ENCODE measurements at regions not wholly inside any gene's neighbourhood (a gene's known extent, or its start where the extent isn't known, plus 50 kb on each side); places are given as distances from the start of the nearest gene placed in this dataset.
A peak's percentile ranks its signal among the peaks of the same experiment; 100 is the strongest.

DNA sequence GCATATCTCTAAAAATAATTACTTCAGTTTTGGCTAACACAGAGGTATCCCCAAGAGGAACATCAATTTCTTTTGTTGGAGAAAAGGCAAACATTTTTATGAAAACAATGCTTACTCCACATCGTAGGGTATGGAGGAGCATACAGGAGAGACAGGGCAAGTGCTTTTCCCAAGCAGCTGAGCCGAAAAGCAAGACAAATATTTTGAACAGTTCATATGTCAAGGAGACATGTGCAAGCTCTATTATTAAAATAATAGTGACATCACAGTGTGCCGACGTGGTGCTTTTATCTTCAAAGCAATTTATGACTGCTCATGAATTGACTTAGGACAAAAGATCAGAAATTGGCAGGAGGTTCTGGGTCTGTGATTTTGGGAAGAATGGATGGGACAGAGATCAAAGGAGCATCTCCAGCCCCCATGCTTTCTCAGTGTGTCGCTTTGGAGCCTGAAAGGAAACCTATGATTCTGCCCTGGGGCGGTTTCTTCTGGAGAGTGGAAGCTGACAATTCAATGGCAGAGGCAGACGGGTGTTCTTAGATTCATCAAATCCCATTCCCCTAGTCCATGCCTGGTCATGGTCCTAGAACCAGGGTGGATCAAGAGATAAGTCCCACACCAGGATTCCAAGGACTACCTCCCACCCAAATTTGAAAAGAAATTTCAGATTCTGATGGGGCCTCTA, 97.1 kb downstream of the JCAD start:
- DNase-seq (ENCODE audit: low spot score), result no peak
- TF ChIP-seq, protein P1, sequence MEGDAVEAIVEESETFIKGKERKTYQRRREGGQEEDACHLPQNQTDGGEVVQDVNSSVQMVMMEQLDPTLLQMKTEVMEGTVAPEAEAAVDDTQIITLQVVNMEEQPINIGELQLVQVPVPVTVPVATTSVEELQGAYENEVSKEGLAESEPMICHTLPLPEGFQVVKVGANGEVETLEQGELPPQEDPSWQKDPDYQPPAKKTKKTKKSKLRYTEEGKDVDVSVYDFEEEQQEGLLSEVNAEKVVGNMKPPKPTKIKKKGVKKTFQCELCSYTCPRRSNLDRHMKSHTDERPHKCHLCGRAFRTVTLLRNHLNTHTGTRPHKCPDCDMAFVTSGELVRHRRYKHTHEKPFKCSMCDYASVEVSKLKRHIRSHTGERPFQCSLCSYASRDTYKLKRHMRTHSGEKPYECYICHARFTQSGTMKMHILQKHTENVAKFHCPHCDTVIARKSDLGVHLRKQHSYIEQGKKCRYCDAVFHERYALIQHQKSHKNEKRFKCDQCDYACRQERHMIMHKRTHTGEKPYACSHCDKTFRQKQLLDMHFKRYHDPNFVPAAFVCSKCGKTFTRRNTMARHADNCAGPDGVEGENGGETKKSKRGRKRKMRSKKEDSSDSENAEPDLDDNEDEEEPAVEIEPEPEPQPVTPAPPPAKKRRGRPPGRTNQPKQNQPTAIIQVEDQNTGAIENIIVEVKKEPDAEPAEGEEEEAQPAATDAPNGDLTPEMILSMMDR (IDR thresholded peaks at IDR 0.05), result no peak
- ATAC-seq (ENCODE audit: low FRiP score), result no peak

DNA sequence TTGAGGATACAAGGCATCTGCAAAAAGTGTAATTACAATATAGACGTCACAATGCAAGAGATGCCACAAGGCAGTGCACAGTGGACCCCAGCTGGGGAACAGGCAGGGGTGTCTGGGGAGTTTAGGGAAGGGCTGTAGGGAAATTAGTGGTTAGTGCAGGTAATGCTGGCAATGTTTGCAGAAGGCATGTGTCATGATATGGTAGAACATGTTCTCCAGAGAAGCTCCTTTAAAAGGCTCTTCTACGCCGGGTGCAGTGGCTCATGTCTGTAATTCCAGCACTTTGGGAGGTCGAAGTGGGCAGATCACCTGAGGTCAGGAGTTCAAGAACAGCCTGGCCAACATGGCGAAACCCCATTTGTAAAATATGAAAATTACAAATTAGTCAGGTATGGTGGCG, 98.0 kb downstream of the JCAD start:
- DNase-seq (ENCODE audit: low spot score) (no peak), ATAC-seq (ENCODE audit: low FRiP score) (no peak)
- TF ChIP-seq, protein P1 (IDR thresholded peaks at IDR 0.05), result no peak

DNA sequence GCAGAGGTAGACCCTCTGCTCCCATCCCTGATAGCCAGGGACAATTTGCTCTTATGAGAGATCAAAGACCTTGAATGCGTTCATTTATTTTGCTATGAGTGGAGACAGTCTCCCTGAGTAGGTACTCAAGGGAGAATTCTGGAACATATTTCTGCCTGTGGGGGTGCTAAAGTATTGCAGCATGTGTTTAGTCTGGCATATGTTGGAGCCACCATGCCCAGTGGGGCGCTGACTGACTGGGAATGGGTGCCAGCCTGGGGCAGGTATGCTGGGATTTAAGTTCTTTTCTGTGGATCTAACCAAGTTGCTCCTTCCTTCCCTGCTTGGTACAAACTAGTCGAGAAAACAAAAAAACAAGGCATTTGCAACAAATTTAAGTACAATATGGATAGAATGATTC, 99.1 kb downstream of the JCAD start:
- ATAC-seq (ENCODE audit: low FRiP score) (no peak), DNase-seq (ENCODE audit: low spot score) (no peak)
- TF ChIP-seq, protein P1 (IDR thresholded peaks at IDR 0.05), result no peak

DNA sequence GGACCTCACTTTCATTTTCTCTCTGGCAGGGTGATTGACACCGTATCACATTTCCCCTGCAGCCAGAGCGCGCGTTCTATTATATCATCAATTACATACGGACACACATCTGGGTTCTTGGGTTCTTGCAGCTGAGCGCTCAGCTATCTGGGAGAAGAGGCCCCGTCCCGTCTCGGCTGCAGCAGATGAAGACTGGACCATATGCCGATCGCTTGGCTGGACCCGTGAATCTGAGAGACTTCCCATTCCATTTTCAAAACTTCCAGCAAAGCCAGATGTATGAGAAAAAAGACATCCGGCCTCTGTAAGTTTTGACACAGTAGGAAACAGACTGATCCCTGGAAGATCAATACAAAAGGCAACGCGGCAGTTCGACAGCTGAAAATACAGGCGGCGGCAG, 99.8 kb downstream of the JCAD start:
- TF ChIP-seq, protein P1 (IDR thresholded peaks at IDR 0.05), result no peak
- no peak for ATAC-seq (ENCODE audit: low FRiP score)
- DNase-seq (ENCODE audit: low spot score), result no peak

DNA sequence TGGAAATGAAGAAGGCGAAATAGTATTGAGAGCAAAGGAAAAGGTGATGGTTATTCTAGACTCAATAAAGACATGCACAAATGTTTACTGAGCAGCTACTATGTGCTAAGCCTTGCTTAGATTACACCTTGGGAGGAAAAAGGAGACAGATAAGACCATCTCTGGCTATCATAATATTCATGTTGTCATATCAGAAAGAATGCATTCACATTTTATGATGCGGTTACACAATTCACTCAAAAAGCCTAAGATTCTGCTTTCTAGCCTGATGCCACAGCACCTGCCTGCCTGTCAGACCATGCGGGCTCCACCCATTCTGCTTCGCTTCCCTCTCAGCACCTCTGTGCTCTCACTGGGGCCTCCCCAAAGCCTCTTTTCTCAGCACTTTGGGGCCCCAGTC, 100.9 kb downstream of the JCAD start:
- TF ChIP-seq, protein P1 (IDR thresholded peaks at IDR 0.05), result no peak
- DNase-seq (ENCODE audit: low spot score), result no peak
- ATAC-seq (ENCODE audit: low FRiP score), result no peak

DNA sequence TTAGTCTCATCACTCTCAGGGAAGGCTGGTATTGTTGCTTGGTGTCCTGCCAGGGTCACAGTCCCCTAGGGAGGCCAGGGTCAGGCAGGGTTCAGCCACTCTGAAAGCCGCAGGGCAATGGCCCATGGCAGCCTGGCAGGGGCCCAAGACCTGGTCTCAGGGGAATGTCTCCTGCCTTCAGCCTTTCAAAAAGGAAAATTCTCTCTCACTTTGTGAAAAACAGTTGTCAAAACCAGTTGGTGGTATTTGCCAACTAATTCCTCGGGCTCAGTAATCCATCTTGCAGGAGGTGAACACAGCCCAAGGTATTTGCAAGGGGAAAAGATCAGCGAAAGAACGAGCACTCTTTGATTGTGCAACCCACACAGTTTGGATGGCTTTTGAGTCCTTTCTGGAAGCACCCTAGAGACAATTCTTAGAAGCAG, 101.5 kb downstream of the JCAD start:
- ATAC-seq (ENCODE audit: low FRiP score) (peak; percentile 25), DNase-seq (ENCODE audit: low spot score) (no peak)
- TF ChIP-seq, protein P1 (IDR thresholded peaks at IDR 0.05), result no peak

DNA sequence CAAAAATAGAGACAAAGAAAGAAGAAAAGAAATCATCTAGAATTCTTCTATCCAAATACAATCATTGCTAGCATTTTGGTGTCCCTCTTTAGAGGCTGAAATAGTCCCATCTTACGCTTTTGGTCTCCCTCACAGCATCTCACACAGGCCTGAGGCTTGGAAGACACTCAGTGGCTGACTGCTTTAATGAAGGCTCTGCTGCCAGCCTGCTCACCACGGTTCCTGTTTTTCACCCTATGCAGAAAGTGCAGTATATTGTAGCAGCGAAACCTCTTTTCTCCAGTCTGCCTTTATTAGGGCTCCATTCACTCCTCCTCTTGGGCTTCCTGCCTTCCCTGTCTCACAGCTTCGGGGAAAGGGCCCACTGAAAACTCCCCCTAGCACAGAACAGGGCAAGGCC, 102.2 kb downstream of the JCAD start:
- ATAC-seq (ENCODE audit: low FRiP score) (no peak), DNase-seq (ENCODE audit: low spot score) (no peak)
- TF ChIP-seq, protein P1 (IDR thresholded peaks at IDR 0.05), result no peak
